WTC11 (cell line): ENCODE measurements at regions not wholly inside any gene's neighbourhood (a gene's known extent, or its start where the extent isn't known, plus 50 kb on each side); places are given as distances from the start of the nearest gene placed in this dataset.

ENCODE experiments used
- ATAC-seq: fragments of 200-7000 bp; cut with Tn5 transposase; 2 replicates; pipeline ENCODE4 v1.10.0; 2021; ENCODE audit warnings: mild to moderate bottlenecking, moderate library complexity
- CTCF ChIA-PET: fragments of 300-600 bp; sonication (Branson Sonifier 250); formaldehyde crosslinking; loops from one replicate; lab custom pipeline; 2021; ENCODE audit warnings: antibody characterized with exemption; lab: Charles Lee
- POLR2A ChIA-PET: fragments of 350-600 bp; sonication (Branson Sonifier 250); formaldehyde crosslinking; loops from one replicate; lab custom pipeline; 2021; ENCODE audit warnings: antibody characterized with exemption; lab: Charles Lee
- DNase-seq: peaks from one replicate; pipeline ENCODE4 v3.0.0; 2021; ENCODE audit warnings: low spot score
- H3K27ac Mint-ChIP-seq: 2 replicates; pipeline ENCODE4 v1.8.0; 2021; ENCODE audit warnings: mixed read lengths
- H3K27me3 Mint-ChIP-seq: 2 replicates; pipeline ENCODE4 v1.8.0; 2021; ENCODE audit warnings: low read depth, mild to moderate bottlenecking, moderate library complexity, mixed read lengths
- H3K36me3 Mint-ChIP-seq: 2 replicates; pipeline ENCODE4 v1.8.0; 2021; ENCODE audit warnings: mixed read lengths
- H3K4me1 Mint-ChIP-seq: 2 replicates; pipeline ENCODE4 v1.8.0; 2022; ENCODE audit warnings: mixed read lengths
- H3K4me3 Mint-ChIP-seq: 2 replicates; pipeline ENCODE4 v1.8.0; 2021; ENCODE audit warnings: mild to moderate bottlenecking, moderate library complexity, mixed read lengths
- H3K9me3 Mint-ChIP-seq: 2 replicates; pipeline ENCODE4 v1.8.0; 2021; ENCODE audit warnings: mixed read lengths
- ARID4B ChIP-seq: sonication (generic); formaldehyde crosslinking; IDR thresholded peaks from 2 replicates; pipeline ENCODE4 v1.8.0; 2023; ENCODE audit warnings: missing genetic modification reagents, mild to moderate bottlenecking, borderline replicate concordance
- ATF1 ChIP-seq: sonication (generic); formaldehyde crosslinking; IDR thresholded peaks from 2 replicates; pipeline ENCODE4 v1.8.1; 2023; ENCODE audit warnings: mild to moderate bottlenecking, moderate library complexity, missing genetic modification reagents
- CREB1 ChIP-seq: sonication (generic); formaldehyde crosslinking; IDR thresholded peaks from 2 replicates; pipeline ENCODE4 v1.8.0; 2023; ENCODE audit warnings: mild to moderate bottlenecking, missing genetic modification reagents
- E2F5 ChIP-seq: sonication (generic); formaldehyde crosslinking; IDR thresholded peaks from 2 replicates; pipeline ENCODE4 v1.8.1; 2022; ENCODE audit warnings: mild to moderate bottlenecking, moderate library complexity, missing genetic modification reagents
- FOXJ3 ChIP-seq: sonication (generic); formaldehyde crosslinking; IDR thresholded peaks from 2 replicates; pipeline ENCODE4 v1.9.0; 2021; ENCODE audit warnings: missing genetic modification reagents, mild to moderate bottlenecking, borderline replicate concordance
- FOXP1 ChIP-seq: sonication (generic); formaldehyde crosslinking; IDR thresholded peaks from 2 replicates; pipeline ENCODE4 v1.8.0; 2022; ENCODE audit warnings: missing genetic modification reagents, mild to moderate bottlenecking, moderate library complexity, borderline replicate concordance
- MXD4 ChIP-seq: fragments of 250-450 bp; sonication (Bioruptor Pico); IDR thresholded peaks from 2 replicates; pipeline ENCODE4 v1.8.0; 2021; ENCODE audit warnings: mild to moderate bottlenecking, moderate library complexity, borderline replicate concordance
- NFYB ChIP-seq: sonication (generic); formaldehyde crosslinking; conservative IDR thresholded peaks from 2 replicates; pipeline ENCODE4 v1.8.0; 2022; ENCODE audit warnings: low read depth, missing genetic modification reagents
- TCF7 ChIP-seq: sonication (generic); formaldehyde crosslinking; IDR thresholded peaks from 2 replicates; pipeline ENCODE4 v1.8.0; 2022; ENCODE audit warnings: mild to moderate bottlenecking, low read depth, missing genetic modification reagents, moderate library complexity
- TP53 ChIP-seq: sonication (generic); formaldehyde crosslinking; IDR thresholded peaks from 2 replicates; pipeline ENCODE4 v1.8.1; 2023; ENCODE audit warnings: mild to moderate bottlenecking, missing genetic modification reagents
- USF2 ChIP-seq: sonication (generic); formaldehyde crosslinking; IDR thresholded peaks from 2 replicates; pipeline ENCODE4 v1.8.1; 2023; ENCODE audit warnings: mild to moderate bottlenecking, missing genetic modification reagents, moderate library complexity
- ZNF423 ChIP-seq: fragments of 250-450 bp; sonication (Bioruptor Pico); IDR thresholded peaks from 2 replicates; pipeline ENCODE4 v2.1.2; 2022; ENCODE audit warnings: mild to moderate bottlenecking, moderate library complexity
- ZNF532 ChIP-seq: fragments of 250-450 bp; sonication (Bioruptor Pico); IDR thresholded peaks from 2 replicates; pipeline ENCODE4 v1.9.0; 2021; ENCODE audit warnings: mild to moderate bottlenecking, borderline replicate concordance
- TF ChIP-seq, protein P1 (sequence below): sonication (generic); formaldehyde crosslinking; IDR thresholded peaks from 2 replicates; pipeline ENCODE4 v1.8.1; 2022; ENCODE audit warnings: missing genetic modification reagents, borderline replicate concordance
- TF ChIP-seq, protein P2 (sequence below): fragments of 250-450 bp; sonication (Bioruptor Pico); IDR thresholded peaks from 2 replicates; pipeline ENCODE4 v1.8.0; 2021; ENCODE audit warnings: mild to moderate bottlenecking
- TF ChIP-seq, protein P3 (sequence below): fragments of 250-450 bp; sonication (Bioruptor Pico); IDR thresholded peaks from 2 replicates; pipeline ENCODE4 v1.9.0; 2021; ENCODE audit warnings: mild to moderate bottlenecking
- TF ChIP-seq, protein P4 (sequence below): sonication (generic); formaldehyde crosslinking; IDR thresholded peaks from 2 replicates; pipeline ENCODE4 v1.8.1; 2023; ENCODE audit warnings: mild to moderate bottlenecking, missing genetic modification reagents

GRCh38 chrX:8034058-8034457 is 106.8 kb upstream of the PNPLA4 start (continued):
- TF ChIP-seq ARID4B = no peak
- TF ChIP-seq, all 79 proteins: peak for 0

GRCh38 chrX:8033175-8033574 is 106.0 kb upstream of the PNPLA4 start:
- H3K27ac Mint-ChIP-seq = no peak overlapping the region
- H3K27me3 Mint-ChIP-seq = no peaks in the 10 kb centered on the region
- no peaks in the 10 kb centered on the region for H3K36me3 Mint-ChIP-seq
- peaks cover 30% of the 10 kb centered on the region for H3K4me1 Mint-ChIP-seq
- ATAC-seq = no peak
- no peaks in the 10 kb centered on the region for H3K9me3 Mint-ChIP-seq
- CTCF ChIA-PET = no interaction called here
- H3K4me3 Mint-ChIP-seq = no peak overlapping the region
- DNase-seq = no peak
- POLR2A ChIA-PET = no interaction called here
- TF ChIP-seq, protein P1, sequence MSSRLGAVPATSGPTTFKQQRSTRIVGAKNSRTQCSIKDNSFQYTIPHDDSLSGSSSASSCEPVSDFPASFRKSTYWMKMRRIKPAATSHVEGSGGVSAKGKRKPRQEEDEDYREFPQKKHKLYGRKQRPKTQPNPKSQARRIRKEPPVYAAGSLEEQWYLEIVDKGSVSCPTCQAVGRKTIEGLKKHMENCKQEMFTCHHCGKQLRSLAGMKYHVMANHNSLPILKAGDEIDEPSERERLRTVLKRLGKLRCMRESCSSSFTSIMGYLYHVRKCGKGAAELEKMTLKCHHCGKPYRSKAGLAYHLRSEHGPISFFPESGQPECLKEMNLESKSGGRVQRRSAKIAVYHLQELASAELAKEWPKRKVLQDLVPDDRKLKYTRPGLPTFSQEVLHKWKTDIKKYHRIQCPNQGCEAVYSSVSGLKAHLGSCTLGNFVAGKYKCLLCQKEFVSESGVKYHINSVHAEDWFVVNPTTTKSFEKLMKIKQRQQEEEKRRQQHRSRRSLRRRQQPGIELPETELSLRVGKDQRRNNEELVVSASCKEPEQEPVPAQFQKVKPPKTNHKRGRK = no peak
- TF ChIP-seq E2F5 = no peak
- TF ChIP-seq ZNF532 = no peak
- no peak for TF ChIP-seq MXD4 (CRISPR knock-in tag)
- no peak for TF ChIP-seq NFYB (CRISPR knock-in tag)
- TF ChIP-seq FOXP1 = no peak
- TF ChIP-seq ATF1 = no peak
- TF ChIP-seq, protein P2, sequence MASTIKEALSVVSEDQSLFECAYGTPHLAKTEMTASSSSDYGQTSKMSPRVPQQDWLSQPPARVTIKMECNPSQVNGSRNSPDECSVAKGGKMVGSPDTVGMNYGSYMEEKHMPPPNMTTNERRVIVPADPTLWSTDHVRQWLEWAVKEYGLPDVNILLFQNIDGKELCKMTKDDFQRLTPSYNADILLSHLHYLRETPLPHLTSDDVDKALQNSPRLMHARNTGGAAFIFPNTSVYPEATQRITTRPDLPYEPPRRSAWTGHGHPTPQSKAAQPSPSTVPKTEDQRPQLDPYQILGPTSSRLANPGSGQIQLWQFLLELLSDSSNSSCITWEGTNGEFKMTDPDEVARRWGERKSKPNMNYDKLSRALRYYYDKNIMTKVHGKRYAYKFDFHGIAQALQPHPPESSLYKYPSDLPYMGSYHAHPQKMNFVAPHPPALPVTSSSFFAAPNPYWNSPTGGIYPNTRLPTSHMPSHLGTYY (CRISPR knock-in tag) = no peak
- TF ChIP-seq, protein P3, sequence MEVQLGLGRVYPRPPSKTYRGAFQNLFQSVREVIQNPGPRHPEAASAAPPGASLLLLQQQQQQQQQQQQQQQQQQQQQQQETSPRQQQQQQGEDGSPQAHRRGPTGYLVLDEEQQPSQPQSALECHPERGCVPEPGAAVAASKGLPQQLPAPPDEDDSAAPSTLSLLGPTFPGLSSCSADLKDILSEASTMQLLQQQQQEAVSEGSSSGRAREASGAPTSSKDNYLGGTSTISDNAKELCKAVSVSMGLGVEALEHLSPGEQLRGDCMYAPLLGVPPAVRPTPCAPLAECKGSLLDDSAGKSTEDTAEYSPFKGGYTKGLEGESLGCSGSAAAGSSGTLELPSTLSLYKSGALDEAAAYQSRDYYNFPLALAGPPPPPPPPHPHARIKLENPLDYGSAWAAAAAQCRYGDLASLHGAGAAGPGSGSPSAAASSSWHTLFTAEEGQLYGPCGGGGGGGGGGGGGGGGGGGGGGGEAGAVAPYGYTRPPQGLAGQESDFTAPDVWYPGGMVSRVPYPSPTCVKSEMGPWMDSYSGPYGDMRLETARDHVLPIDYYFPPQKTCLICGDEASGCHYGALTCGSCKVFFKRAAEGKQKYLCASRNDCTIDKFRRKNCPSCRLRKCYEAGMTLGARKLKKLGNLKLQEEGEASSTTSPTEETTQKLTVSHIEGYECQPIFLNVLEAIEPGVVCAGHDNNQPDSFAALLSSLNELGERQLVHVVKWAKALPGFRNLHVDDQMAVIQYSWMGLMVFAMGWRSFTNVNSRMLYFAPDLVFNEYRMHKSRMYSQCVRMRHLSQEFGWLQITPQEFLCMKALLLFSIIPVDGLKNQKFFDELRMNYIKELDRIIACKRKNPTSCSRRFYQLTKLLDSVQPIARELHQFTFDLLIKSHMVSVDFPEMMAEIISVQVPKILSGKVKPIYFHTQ (CRISPR knock-in tag) = no peak
- TF ChIP-seq CREB1 (CRISPR knock-in tag) = no peak
- no peak for TF ChIP-seq ZNF423 (CRISPR knock-in tag)
- TF ChIP-seq FOXJ3 (CRISPR knock-in tag) = no peak
- TF ChIP-seq USF2 (CRISPR knock-in tag) = no peak
- TF ChIP-seq, protein P4, sequence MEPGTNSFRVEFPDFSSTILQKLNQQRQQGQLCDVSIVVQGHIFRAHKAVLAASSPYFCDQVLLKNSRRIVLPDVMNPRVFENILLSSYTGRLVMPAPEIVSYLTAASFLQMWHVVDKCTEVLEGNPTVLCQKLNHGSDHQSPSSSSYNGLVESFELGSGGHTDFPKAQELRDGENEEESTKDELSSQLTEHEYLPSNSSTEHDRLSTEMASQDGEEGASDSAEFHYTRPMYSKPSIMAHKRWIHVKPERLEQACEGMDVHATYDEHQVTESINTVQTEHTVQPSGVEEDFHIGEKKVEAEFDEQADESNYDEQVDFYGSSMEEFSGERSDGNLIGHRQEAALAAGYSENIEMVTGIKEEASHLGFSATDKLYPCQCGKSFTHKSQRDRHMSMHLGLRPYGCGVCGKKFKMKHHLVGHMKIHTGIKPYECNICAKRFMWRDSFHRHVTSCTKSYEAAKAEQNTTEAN (CRISPR knock-in tag) = no peak
- TF ChIP-seq TP53 (CRISPR knock-in tag) = no peak
- TF ChIP-seq TCF7 = no peak
